ENCODE measurements at regions not wholly inside any gene's neighbourhood (a gene's known extent, or its start where the extent isn't known, plus 50 kb on each side); places are given as distances from the start of the nearest gene placed in this dataset.

DNA sequence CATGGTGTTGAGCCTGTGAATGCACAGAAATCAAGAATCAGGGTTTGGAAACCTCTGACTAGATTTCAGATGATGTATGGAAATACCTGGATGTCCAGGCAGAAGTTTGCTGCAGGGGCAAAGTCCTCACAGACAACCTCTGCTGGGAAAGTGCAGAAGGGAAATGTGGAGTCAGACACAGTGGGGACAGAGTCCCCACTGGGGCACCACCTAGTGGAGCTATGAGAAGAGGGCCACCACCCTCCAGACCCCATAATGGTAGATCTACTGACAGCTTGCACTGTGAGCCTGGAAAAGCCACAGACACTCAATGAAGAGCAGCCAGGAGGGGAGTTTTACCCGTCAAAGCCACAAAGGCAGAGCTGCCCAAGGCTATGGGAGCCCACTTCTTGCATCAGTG is 181.9 kb upstream of the SEMA6A start:
- POLR2A ChIA-PET = no interaction called here
- H3K27ac Mint-ChIP-seq = no peak overlapping the region
- H3K9me3 Mint-ChIP-seq = peaks cover 26% of the 10 kb centered on the region
- ATAC-seq (no peak), DNase-seq (ENCODE audit: low spot score) (no peak)
- TF ChIP-seq ZNF121 (CRISPR knock-in tag; IDR thresholded peaks at IDR 0.05) (no peak), HMGA2 (CRISPR knock-in tag; IDR thresholded peaks at IDR 0.05) (no peak), TCF7 (CRISPR knock-in tag; IDR thresholded peaks at IDR 0.05; ENCODE audit: low read depth) (no peak), NFYB (CRISPR knock-in tag; conservative IDR thresholded peaks at IDR 0.05; ENCODE audit: low read depth) (no peak), ELF4 (CRISPR knock-in tag; IDR thresholded peaks at IDR 0.05; ENCODE audit: low read depth) (no peak), NFE2L1 (CRISPR knock-in tag; IDR thresholded peaks at IDR 0.05) (no peak)
- TF ChIP-seq, protein P1, sequence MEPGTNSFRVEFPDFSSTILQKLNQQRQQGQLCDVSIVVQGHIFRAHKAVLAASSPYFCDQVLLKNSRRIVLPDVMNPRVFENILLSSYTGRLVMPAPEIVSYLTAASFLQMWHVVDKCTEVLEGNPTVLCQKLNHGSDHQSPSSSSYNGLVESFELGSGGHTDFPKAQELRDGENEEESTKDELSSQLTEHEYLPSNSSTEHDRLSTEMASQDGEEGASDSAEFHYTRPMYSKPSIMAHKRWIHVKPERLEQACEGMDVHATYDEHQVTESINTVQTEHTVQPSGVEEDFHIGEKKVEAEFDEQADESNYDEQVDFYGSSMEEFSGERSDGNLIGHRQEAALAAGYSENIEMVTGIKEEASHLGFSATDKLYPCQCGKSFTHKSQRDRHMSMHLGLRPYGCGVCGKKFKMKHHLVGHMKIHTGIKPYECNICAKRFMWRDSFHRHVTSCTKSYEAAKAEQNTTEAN (CRISPR knock-in tag; IDR thresholded peaks at IDR 0.05) = no peak
- TF ChIP-seq, protein P2, sequence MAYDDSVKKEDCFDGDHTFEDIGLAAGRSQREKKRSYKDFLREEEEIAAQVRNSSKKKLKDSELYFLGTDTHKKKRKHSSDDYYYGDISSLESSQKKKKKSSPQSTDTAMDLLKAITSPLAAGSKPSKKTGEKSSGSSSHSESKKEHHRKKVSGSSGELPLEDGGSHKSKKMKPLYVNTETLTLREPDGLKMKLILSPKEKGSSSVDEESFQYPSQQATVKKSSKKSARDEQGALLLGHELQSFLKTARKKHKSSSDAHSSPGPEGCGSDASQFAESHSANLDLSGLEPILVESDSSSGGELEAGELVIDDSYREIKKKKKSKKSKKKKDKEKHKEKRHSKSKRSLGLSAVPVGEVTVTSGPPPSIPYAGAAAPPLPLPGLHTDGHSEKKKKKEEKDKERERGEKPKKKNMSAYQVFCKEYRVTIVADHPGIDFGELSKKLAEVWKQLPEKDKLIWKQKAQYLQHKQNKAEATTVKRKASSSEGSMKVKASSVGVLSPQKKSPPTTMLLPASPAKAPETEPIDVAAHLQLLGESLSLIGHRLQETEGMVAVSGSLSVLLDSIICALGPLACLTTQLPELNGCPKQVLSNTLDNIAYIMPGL (CRISPR knock-in tag; IDR thresholded peaks at IDR 0.05) = no peak
- H3K27me3 Mint-ChIP-seq (ENCODE audit: low read depth) = peaks cover 3% of the 10 kb centered on the region; the same call in 1 of the 2 replicates
- H3K4me1 Mint-ChIP-seq = peaks cover 69% of the 10 kb centered on the region
- H3K36me3 Mint-ChIP-seq = peaks cover 25% of the 10 kb centered on the region
- CTCF ChIA-PET = interaction anchor here (0.6 kb wide), 1 partner anchor 98 kb away, joined by 4 read pairs; no protein-coding TSS in a partner anchor
- H3K4me3 Mint-ChIP-seq = no peak overlapping the region

DNA sequence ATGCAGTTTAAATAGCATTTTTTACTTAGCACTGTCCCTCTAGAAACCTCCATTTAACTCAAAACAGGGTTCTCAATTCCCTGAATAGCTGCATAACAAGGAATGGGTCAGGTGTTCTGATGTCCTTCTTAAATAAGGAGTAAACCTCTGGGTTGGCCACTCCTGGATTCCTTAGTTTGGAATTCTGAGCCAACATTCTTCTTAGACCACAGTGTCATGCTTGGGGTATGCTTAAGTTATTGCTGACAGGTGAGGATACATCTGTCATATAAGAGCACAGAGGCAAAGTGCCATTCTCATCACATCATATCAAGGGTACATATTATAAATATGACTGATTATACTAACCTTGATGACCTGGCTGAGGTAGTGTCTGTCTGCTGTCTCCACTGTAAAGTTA is 179.9 kb upstream of the SEMA6A start:
- H3K9me3 Mint-ChIP-seq = peaks cover 26% of the 10 kb centered on the region
- peaks cover 3% of the 10 kb centered on the region; the same call in 1 of the 2 replicates for H3K27me3 Mint-ChIP-seq (ENCODE audit: low read depth)
- TF ChIP-seq, protein P3, sequence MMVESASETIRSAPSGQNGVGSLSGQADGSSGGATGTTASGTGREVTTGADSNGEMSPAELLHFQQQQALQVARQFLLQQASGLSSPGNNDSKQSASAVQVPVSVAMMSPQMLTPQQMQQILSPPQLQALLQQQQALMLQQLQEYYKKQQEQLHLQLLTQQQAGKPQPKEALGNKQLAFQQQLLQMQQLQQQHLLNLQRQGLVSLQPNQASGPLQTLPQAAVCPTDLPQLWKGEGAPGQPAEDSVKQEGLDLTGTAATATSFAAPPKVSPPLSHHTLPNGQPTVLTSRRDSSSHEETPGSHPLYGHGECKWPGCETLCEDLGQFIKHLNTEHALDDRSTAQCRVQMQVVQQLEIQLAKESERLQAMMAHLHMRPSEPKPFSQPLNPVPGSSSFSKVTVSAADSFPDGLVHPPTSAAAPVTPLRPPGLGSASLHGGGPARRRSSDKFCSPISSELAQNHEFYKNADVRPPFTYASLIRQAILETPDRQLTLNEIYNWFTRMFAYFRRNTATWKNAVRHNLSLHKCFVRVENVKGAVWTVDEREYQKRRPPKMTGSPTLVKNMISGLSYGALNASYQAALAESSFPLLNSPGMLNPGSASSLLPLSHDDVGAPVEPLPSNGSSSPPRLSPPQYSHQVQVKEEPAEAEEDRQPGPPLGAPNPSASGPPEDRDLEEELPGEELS (CRISPR knock-in tag; IDR thresholded peaks at IDR 0.05) = no peak
- TF ChIP-seq CREB1 (CRISPR knock-in tag; IDR thresholded peaks at IDR 0.05) = no peak
- TF ChIP-seq, protein P4, sequence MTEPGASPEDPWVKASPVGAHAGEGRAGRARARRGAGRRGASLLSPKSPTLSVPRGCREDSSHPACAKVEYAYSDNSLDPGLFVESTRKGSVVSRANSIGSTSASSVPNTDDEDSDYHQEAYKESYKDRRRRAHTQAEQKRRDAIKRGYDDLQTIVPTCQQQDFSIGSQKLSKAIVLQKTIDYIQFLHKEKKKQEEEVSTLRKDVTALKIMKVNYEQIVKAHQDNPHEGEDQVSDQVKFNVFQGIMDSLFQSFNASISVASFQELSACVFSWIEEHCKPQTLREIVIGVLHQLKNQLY (CRISPR knock-in tag; IDR thresholded peaks at IDR 0.05) = no peak
- DNase-seq (ENCODE audit: low spot score) = no peak
- ChIA-PET POLR2A (no interaction called here), CTCF (no interaction called here)
- H3K27ac Mint-ChIP-seq = peak overlapping the region; percentile 63
- peaks cover 56% of the 10 kb centered on the region for H3K4me1 Mint-ChIP-seq
- H3K36me3 Mint-ChIP-seq = peaks cover 25% of the 10 kb centered on the region
- no peak overlapping the region for H3K4me3 Mint-ChIP-seq
- ATAC-seq = peak; percentile 64

DNA sequence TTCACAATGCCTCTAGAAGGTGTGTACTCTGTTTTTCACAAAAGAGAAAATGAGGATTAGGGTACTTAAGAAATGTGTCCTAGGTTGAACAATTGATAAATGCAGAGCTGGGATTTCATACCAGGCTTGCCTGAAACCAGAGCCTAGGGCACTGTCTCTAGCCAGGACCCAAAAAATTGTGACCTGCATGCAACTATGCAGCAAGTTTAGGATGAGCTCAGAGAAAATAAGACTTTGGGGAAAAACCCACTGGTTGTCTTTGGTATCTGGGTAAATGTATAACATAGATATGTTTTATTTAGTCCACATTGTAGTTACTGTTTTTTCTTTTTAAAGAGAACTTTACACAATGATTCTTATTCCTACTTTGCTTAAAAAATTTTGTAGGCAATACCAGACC is 177.1 kb upstream of the SEMA6A start:
- DNase-seq (ENCODE audit: low spot score) (no peak), ATAC-seq (no peak)
- H3K4me3 Mint-ChIP-seq = no peak overlapping the region
- TF ChIP-seq, protein P5, sequence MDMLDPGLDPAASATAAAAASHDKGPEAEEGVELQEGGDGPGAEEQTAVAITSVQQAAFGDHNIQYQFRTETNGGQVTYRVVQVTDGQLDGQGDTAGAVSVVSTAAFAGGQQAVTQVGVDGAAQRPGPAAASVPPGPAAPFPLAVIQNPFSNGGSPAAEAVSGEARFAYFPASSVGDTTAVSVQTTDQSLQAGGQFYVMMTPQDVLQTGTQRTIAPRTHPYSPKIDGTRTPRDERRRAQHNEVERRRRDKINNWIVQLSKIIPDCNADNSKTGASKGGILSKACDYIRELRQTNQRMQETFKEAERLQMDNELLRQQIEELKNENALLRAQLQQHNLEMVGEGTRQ (CRISPR knock-in tag; IDR thresholded peaks at IDR 0.05) = no peak
- TF ChIP-seq IRF2 (CRISPR knock-in tag; IDR thresholded peaks at IDR 0.05; ENCODE audit: borderline replicate concordance, low read depth) (no peak), ESRRA (CRISPR knock-in tag; IDR thresholded peaks at IDR 0.05; ENCODE audit: borderline replicate concordance) (no peak)
- TF ChIP-seq, protein P6, sequence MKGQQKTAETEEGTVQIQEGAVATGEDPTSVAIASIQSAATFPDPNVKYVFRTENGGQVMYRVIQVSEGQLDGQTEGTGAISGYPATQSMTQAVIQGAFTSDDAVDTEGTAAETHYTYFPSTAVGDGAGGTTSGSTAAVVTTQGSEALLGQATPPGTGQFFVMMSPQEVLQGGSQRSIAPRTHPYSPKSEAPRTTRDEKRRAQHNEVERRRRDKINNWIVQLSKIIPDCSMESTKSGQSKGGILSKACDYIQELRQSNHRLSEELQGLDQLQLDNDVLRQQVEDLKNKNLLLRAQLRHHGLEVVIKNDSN (CRISPR knock-in tag; IDR thresholded peaks at IDR 0.05) = no peak
- peaks cover 13% of the 10 kb centered on the region for H3K9me3 Mint-ChIP-seq
- H3K27ac Mint-ChIP-seq = no peak overlapping the region
- H3K27me3 Mint-ChIP-seq (ENCODE audit: low read depth) = no peaks in the 10 kb centered on the region
- peaks cover 46% of the 10 kb centered on the region for H3K4me1 Mint-ChIP-seq
- CTCF ChIA-PET = interaction anchor here (0.7 kb wide), 1 partner anchor 8 kb away, joined by 3 read pairs; no protein-coding TSS in a partner anchor
- peaks cover 9% of the 10 kb centered on the region for H3K36me3 Mint-ChIP-seq
- POLR2A ChIA-PET = no interaction called here
